ENCODE measurements at regions not wholly inside any gene's neighbourhood (a gene's known extent, or its start where the extent isn't known, plus 50 kb on each side); places are given as distances from the start of the nearest gene placed in this dataset.

GRCh38 chr10:128206676-128207075, 80.5 kb upstream of the MKI67 start:
- no peaks in the 10 kb centered on the region for H3K9me2 ChIP-seq (replicated peaks; ENCODE audit: low read length)
- BruUV-seq (replicated peaks): no TSS peak
- H3K9ac ChIP-seq (ENCODE audit: low read length): no peak overlapping the region
- no peaks in the 10 kb centered on the region for H3K9me3 ChIP-seq (ENCODE audit: low read length)
- POLR2A ChIA-PET (ENCODE audit: unreplicated experiment): no interaction called here
- H3K79me2 ChIP-seq (ENCODE audit: low read length): no peaks in the 10 kb centered on the region
- no peaks in the 10 kb centered on the region for H3K4me1 ChIP-seq (ENCODE audit: insufficient read depth, low read length)
- H3K36me3 ChIP-seq (ENCODE audit: low read depth, low read length): no peaks in the 10 kb centered on the region
- H3F3A ChIP-seq (ENCODE audit: low read length, unreplicated experiment): no peaks in the 10 kb centered on the region
- no peaks in the 10 kb centered on the region for H3K27me3 ChIP-seq (ENCODE audit: low read length)
- CTCF ChIA-PET: no interaction called here
- ATAC-seq (no peak), DNase-seq (no peak)
- no peak for TF ChIP-seq EZH2 (IDR thresholded peaks at IDR 0.05; ENCODE audit: low read length, unreplicated experiment)
- TF ChIP-seq CTCF (conservative IDR thresholded peaks at IDR 0.05; ENCODE audit: low read depth, low read length): no peak
- TF ChIP-seq EZH2phosphoT487 (IDR thresholded peaks at IDR 0.05; ENCODE audit: borderline replicate concordance, low read length): no peak
- no peak overlapping the region for H3K27ac ChIP-seq (ENCODE audit: low read length)
- no peaks in the 10 kb centered on the region for H4K20me1 ChIP-seq (ENCODE audit: low read length)
- no peak overlapping the region for H3K4me2 ChIP-seq (ENCODE audit: low read length)
- no peak overlapping the region for H2AFZ ChIP-seq (ENCODE audit: low read length)
- intact Hi-C loops (cut with micrococcal nuclease): no loop called here
- no peak overlapping the region for H3K4me3 ChIP-seq (ENCODE audit: low read length)

- Histone ChIP-seq H3K9ac (ENCODE audit: low read length) (no peak overlapping the region), H3F3A (ENCODE audit: low read length, unreplicated experiment) (no peaks in the 10 kb centered on the region), H3K4me2 (ENCODE audit: low read length) (no peak overlapping the region), H3K9me3 (ENCODE audit: low read length) (no peaks in the 10 kb centered on the region), H3K79me2 (ENCODE audit: low read length) (no peaks in the 10 kb centered on the region), H3K27me3 (ENCODE audit: low read length) (peaks cover 9% of the 10 kb centered on the region), H3K4me3 (ENCODE audit: low read length) (no peak overlapping the region), H4K20me1 (ENCODE audit: low read length) (no peaks in the 10 kb centered on the region), H2AFZ (ENCODE audit: low read length) (no peak overlapping the region), H3K36me3 (ENCODE audit: low read depth, low read length) (no peaks in the 10 kb centered on the region), H3K4me1 (ENCODE audit: insufficient read depth, low read length) (no peaks in the 10 kb centered on the region), H3K9me2 (replicated peaks; ENCODE audit: low read length) (no peaks in the 10 kb centered on the region), H3K27ac (ENCODE audit: low read length) (no peak overlapping the region)
- ChIA-PET POLR2A (ENCODE audit: unreplicated experiment) (no interaction called here), CTCF (no interaction called here)
- intact Hi-C loops (cut with micrococcal nuclease): no loop called here
- DNase-seq: no peak
- BruUV-seq (replicated peaks): no TSS peak
- ATAC-seq: no peak
- TF ChIP-seq EZH2phosphoT487 (IDR thresholded peaks at IDR 0.05; ENCODE audit: borderline replicate concordance, low read length) (no peak), CTCF (conservative IDR thresholded peaks at IDR 0.05; ENCODE audit: low read depth, low read length) (no peak), EZH2 (IDR thresholded peaks at IDR 0.05; ENCODE audit: low read length, unreplicated experiment) (no peak)
These were observed 83.6 kb upstream of the MKI67 start for GRCh38 chr10:128209862-128210214.

GRCh38 chr10:128210215-128211063, 84.2 kb upstream of the MKI67 start:
- intact Hi-C loops (cut with micrococcal nuclease): no loop called here
- ATAC-seq: peak; percentile 74

More at GRCh38 chr10:128210215-128211063, 84.2 kb upstream of the MKI67 start:
- Histone ChIP-seq H3K27ac (ENCODE audit: low read length) (no peak overlapping the region), H3K4me1 (ENCODE audit: insufficient read depth, low read length) (no peaks in the 10 kb centered on the region), H3F3A (ENCODE audit: low read length, unreplicated experiment) (no peaks in the 10 kb centered on the region), H3K27me3 (ENCODE audit: low read length) (peaks cover 15% of the 10 kb centered on the region), H3K36me3 (ENCODE audit: low read depth, low read length) (no peaks in the 10 kb centered on the region), H3K9me3 (ENCODE audit: low read length) (no peaks in the 10 kb centered on the region), H3K4me3 (ENCODE audit: low read length) (peak overlapping the region; percentile 68), H3K9ac (ENCODE audit: low read length) (peak overlapping the region; percentile 35; the same call in 1 of the 2 replicates), H4K20me1 (ENCODE audit: low read length) (no peaks in the 10 kb centered on the region), H3K4me2 (ENCODE audit: low read length) (peak overlapping the region; percentile 73), H2AFZ (ENCODE audit: low read length) (peak overlapping the region; percentile 84), H3K9me2 (replicated peaks; ENCODE audit: low read length) (no peaks in the 10 kb centered on the region), H3K79me2 (ENCODE audit: low read length) (no peaks in the 10 kb centered on the region)
- ChIA-PET POLR2A (ENCODE audit: unreplicated experiment) (no interaction called here), CTCF (no interaction called here)
- BruUV-seq (replicated peaks): no TSS peak
- peak; percentile 51 for DNase-seq
- TF ChIP-seq EZH2 (IDR thresholded peaks at IDR 0.05; ENCODE audit: low read length, unreplicated experiment) (no peak), CTCF (conservative IDR thresholded peaks at IDR 0.05; ENCODE audit: low read depth, low read length) (peak; percentile 48)

All from PC-3 (cell line).